Endodermal cell (in vitro differentiated cells): ENCODE measurements at regions not wholly inside any gene's neighbourhood (a gene's known extent, or its start where the extent isn't known, plus 50 kb on each side); places are given as distances from the start of the nearest gene placed in this dataset.

Source experiments
- DNase-seq: peaks from one replicate; pipeline ENCODE4 v3.0.0-alpha.2; 2017
- H3K27ac ChIP-seq: 2 replicates; pipeline ENCODE4 v1.5.1; 2013; ENCODE audit warnings: mild to moderate bottlenecking, low read depth, low read length, moderate library complexity
- H3K27me3 ChIP-seq: 2 replicates; pipeline ENCODE4 v1.6.1; 2013; ENCODE audit warnings: mild to moderate bottlenecking, low read length, moderate library complexity; ENCODE audit not compliant: insufficient read depth, control insufficient read depth, poor library complexity, severe bottlenecking
- H3K36me3 ChIP-seq: 2 replicates; pipeline ENCODE4 v1.7.0; 2013; ENCODE audit warnings: mild to moderate bottlenecking, low read length, moderate library complexity; ENCODE audit not compliant: control insufficient read depth, insufficient read depth
- H3K4me1 ChIP-seq: one replicate; pipeline ENCODE4 v1.7.0; 2013; ENCODE audit warnings: low read length; ENCODE audit not compliant: control insufficient read depth, insufficient read depth
- H3K4me3 ChIP-seq: 2 replicates; pipeline ENCODE4 v1.5.1; 2013; ENCODE audit warnings: mild to moderate bottlenecking, low read length, moderate library complexity
- H3K9ac ChIP-seq: 2 replicates; pipeline ENCODE4 v1.6.1; 2013; ENCODE audit warnings: mild to moderate bottlenecking, low read length, moderate library complexity; ENCODE audit not compliant: poor library complexity, severe bottlenecking; ENCODE audit errors: extremely low read depth
- H3K9me3 ChIP-seq: 2 replicates; pipeline ENCODE4 v1.6.1; 2013; ENCODE audit warnings: mild to moderate bottlenecking, low read length, moderate library complexity; ENCODE audit not compliant: control insufficient read depth
- H3K27ac Mint-ChIP-seq: 2 replicates; pipeline ENCODE4 v1.8.0; 2020; ENCODE audit warnings: mixed read lengths
- H3K27me3 Mint-ChIP-seq: 2 replicates; pipeline ENCODE4 v1.8.0; 2021; ENCODE audit warnings: mild to moderate bottlenecking, mixed read lengths; ENCODE audit not compliant: insufficient read depth
- H3K36me3 Mint-ChIP-seq: 2 replicates; pipeline ENCODE4 v1.8.0; 2020; ENCODE audit warnings: low read depth, mixed read lengths
- H3K4me1 Mint-ChIP-seq: 2 replicates; pipeline ENCODE4 v1.8.0; 2020; ENCODE audit warnings: mixed read lengths
- H3K4me3 Mint-ChIP-seq: 2 replicates; pipeline ENCODE4 v1.8.0; 2020; ENCODE audit warnings: mild to moderate bottlenecking, moderate library complexity, mixed read lengths
- H3K9me3 Mint-ChIP-seq: 2 replicates; pipeline ENCODE4 v1.8.0; 2020; ENCODE audit warnings: mild to moderate bottlenecking, mixed read lengths
- CTCF ChIP-seq: fragments of 200-600 bp; sonication (generic); conservative IDR thresholded peaks from 2 replicates; pipeline ENCODE4 v1.5.0; 2021; ENCODE audit warnings: antibody characterized with exemption, mild to moderate bottlenecking
- WGBS, 2 experiments: methylation state at CpG; one replicate each; pipeline versions ENCODE4 v1.1.5 to v1.1.7; 2013; ENCODE audit warnings: missing lambda C conversion rate in 2 of 2, mixed read lengths in 1 of 2; ENCODE audit not compliant: insufficient coverage in 1 of 2, insufficient read length in 1 of 2; 5-methylcytosine and 5-hydroxymethylcytosine counted together

DNA sequence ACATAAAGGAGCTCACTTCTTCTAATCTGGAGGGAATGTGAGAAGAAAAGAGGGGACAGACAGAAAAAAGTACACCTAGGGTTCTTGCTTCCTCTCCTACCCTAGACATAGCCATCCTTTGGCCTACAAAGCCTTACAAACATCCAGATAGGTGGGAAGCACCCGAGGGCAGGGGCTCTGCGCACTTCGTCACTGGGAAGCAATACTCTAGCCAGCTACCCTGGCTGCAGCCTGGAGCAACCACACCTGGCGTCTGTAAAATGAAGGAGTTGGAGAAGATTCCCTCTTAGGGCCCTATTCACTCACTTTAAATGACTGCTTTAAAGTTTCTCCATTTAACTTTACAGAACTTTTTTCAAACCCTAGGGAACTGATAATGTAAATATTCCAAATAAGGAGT lies 65.7 kb upstream of the NOCT start:
- H3K27ac ChIP-seq, result no peak overlapping the region
- peaks cover 2% of the 10 kb centered on the region for H3K4me1 Mint-ChIP-seq

DNA sequence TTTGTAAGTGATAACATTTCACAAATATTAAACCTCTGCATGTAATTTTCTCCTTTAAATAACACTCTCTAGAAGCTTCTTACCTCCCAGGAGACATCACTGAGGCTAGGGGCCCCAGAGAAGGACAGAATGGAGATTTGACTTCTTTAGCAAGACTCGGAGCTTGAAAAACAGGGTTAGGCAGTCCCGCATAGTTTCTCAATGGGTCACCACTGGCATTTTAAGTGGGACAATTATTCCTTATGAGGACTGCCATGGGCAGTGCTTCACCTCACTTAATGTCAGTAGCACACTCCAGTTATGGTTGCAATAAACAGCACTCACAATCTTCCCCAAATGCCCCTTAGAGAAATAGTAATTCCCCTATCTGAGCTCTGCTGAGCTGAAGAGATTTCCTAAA lies 66.7 kb upstream of the NOCT start:
- Mint-ChIP-seq H3K27ac (no peak overlapping the region), H3K27me3 (no peaks in the 10 kb centered on the region), H3K4me1 (no peaks in the 10 kb centered on the region), H3K36me3 (no peaks in the 10 kb centered on the region), H3K4me3 (no peak overlapping the region), H3K9me3 (no peaks in the 10 kb centered on the region)
- DNase-seq, result no peak
- Histone ChIP-seq H3K4me1 (no peaks in the 10 kb centered on the region), H3K36me3 (no peaks in the 10 kb centered on the region), H3K9ac (no peak overlapping the region), H3K9me3 (no peaks in the 10 kb centered on the region), H3K4me3 (no peak overlapping the region), H3K27ac (no peak overlapping the region), H3K27me3 (no peaks in the 10 kb centered on the region)
- 82 to 95% methylated on average over 2 of the region's 2 CpGs for WGBS, 2 experiments
- TF ChIP-seq CTCF, result no peak

More for the DNA sequence above, 65.7 kb upstream of the NOCT start:
- H3K36me3 ChIP-seq, result no peaks in the 10 kb centered on the region
- no peaks in the 10 kb centered on the region for H3K27me3 Mint-ChIP-seq
- H3K36me3 Mint-ChIP-seq, result no peaks in the 10 kb centered on the region
- H3K9me3 Mint-ChIP-seq, result no peaks in the 10 kb centered on the region
- no peaks in the 10 kb centered on the region for H3K9me3 ChIP-seq
- no peak overlapping the region for H3K27ac Mint-ChIP-seq
- H3K4me3 Mint-ChIP-seq, result no peak overlapping the region
- no peak for DNase-seq
- H3K4me1 ChIP-seq, result no peaks in the 10 kb centered on the region
- WGBS, 2 experiments, result 92 to 93% methylated on average over 3 to 4 of the region's 4 CpGs
- TF ChIP-seq CTCF, result no peak
- no peaks in the 10 kb centered on the region for H3K27me3 ChIP-seq
- H3K9ac ChIP-seq, result no peak overlapping the region
- no peak overlapping the region for H3K4me3 ChIP-seq

GRCh38 chr4:138946306-138946705 lies 69.3 kb upstream of the NOCT start:
- no peaks in the 10 kb centered on the region for H3K9me3 ChIP-seq
- H3K4me3 ChIP-seq, result no peak overlapping the region
- H3K27me3 ChIP-seq, result no peaks in the 10 kb centered on the region
- Mint-ChIP-seq H3K27ac (no peak overlapping the region), H3K27me3 (no peaks in the 10 kb centered on the region), H3K4me3 (no peak overlapping the region), H3K36me3 (no peaks in the 10 kb centered on the region), H3K9me3 (no peaks in the 10 kb centered on the region), H3K4me1 (no peaks in the 10 kb centered on the region)
- no peak for DNase-seq
- no peak for TF ChIP-seq CTCF
- no peak overlapping the region for H3K27ac ChIP-seq
- no peaks in the 10 kb centered on the region for H3K36me3 ChIP-seq
- 89% methylated on average over 1 of the region's 1 CpG; no CpG with 5 or more reads in 1 of the 2 experiments for WGBS, 2 experiments
- H3K9ac ChIP-seq, result no peak overlapping the region
- H3K4me1 ChIP-seq, result no peaks in the 10 kb centered on the region
